Prostate gland (tissue), 2 donors: ENCODE measurements at regions not wholly inside any gene's neighbourhood (a gene's known extent, or its start where the extent isn't known, plus 50 kb on each side); places are given as distances from the start of the nearest gene placed in this dataset.

ENCODE experiments used
- POLR2A ChIP-seq: fragments of 450-650 bp; IDR thresholded peaks from one replicate; pipeline ENCODE4 v1.6.1; 2016; ENCODE audit warnings: antibody characterized with exemption, mild to moderate bottlenecking
- POLR2AphosphoS5 ChIP-seq: sonication (generic); formaldehyde crosslinking; IDR thresholded peaks from one replicate; pipeline ENCODE4 v1.6.1; 2017; ENCODE audit warnings: antibody characterized with exemption
- TF ChIP-seq, protein P1 (sequence below), 4 experiments: fragments of 200-600 bp in 2 of 4; fragments of 450-650 bp in 2 of 4; sonication (generic) in 2 of 4; IDR thresholded peaks; 1 replicate in 3 of 4; 2 replicates in 1 of 4; pipeline ENCODE4 v1.5.1; 2016 to 2019; ENCODE audit warnings: antibody characterized with exemption in 4 of 4, mild to moderate bottlenecking in 2 of 4, moderate library complexity in 2 of 4

DNA sequence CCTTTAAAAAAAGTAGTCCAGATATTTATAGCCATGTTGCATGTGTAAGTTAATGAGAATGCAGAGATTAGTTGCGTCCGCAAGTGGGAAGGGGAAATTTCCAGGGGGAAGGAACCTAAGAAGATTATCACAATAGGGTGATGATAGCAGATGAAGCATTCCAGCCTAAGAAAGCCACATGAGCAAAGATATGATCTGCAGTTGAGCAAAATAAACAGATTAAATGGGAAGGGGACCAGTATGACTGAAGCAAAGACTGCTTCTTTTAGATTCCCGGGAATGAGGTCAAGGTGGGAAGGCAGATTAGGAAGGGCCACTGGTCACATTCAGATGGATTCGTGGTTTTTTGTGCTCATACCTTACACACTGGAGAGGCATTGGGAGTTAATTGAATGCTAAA, 154.6 kb upstream of the CDH2 start:
- TF ChIP-seq, protein P1, sequence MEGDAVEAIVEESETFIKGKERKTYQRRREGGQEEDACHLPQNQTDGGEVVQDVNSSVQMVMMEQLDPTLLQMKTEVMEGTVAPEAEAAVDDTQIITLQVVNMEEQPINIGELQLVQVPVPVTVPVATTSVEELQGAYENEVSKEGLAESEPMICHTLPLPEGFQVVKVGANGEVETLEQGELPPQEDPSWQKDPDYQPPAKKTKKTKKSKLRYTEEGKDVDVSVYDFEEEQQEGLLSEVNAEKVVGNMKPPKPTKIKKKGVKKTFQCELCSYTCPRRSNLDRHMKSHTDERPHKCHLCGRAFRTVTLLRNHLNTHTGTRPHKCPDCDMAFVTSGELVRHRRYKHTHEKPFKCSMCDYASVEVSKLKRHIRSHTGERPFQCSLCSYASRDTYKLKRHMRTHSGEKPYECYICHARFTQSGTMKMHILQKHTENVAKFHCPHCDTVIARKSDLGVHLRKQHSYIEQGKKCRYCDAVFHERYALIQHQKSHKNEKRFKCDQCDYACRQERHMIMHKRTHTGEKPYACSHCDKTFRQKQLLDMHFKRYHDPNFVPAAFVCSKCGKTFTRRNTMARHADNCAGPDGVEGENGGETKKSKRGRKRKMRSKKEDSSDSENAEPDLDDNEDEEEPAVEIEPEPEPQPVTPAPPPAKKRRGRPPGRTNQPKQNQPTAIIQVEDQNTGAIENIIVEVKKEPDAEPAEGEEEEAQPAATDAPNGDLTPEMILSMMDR (IDR thresholded peaks at IDR 0.05), result no peak
- no peak for TF ChIP-seq POLR2AphosphoS5
- no peak for TF ChIP-seq POLR2A
